ENCODE measurements at regions not wholly inside any gene's neighbourhood (a gene's known extent, or its start where the extent isn't known, plus 50 kb on each side); places are given as distances from the start of the nearest gene placed in this dataset.

DNA sequence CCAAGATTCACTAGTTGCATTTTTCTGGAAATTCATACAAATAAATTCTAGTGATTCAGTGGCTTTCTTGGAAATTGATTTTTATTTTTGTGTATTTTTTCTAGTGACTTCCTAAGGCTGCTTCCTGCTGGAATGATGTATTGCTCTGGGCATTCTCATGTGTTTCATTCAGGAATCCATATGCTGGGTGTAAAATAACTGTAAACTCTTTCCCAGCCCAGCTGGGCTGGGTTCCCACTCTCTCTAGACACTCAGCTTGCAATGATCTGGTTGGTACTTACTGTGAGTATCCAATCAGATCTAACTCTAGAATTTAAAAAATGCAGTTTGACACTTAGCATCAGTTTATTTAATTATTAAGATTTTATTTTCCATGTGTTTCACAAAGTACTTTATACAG, 882.2 kb downstream of the STIM2 start:
- ChIA-PET POLR2A (no interaction called here), CTCF (no interaction called here)
- no peak overlapping the region for H3K4me3 ChIP-seq (ENCODE audit: low read depth, low read length)
- TF ChIP-seq, protein P1, sequence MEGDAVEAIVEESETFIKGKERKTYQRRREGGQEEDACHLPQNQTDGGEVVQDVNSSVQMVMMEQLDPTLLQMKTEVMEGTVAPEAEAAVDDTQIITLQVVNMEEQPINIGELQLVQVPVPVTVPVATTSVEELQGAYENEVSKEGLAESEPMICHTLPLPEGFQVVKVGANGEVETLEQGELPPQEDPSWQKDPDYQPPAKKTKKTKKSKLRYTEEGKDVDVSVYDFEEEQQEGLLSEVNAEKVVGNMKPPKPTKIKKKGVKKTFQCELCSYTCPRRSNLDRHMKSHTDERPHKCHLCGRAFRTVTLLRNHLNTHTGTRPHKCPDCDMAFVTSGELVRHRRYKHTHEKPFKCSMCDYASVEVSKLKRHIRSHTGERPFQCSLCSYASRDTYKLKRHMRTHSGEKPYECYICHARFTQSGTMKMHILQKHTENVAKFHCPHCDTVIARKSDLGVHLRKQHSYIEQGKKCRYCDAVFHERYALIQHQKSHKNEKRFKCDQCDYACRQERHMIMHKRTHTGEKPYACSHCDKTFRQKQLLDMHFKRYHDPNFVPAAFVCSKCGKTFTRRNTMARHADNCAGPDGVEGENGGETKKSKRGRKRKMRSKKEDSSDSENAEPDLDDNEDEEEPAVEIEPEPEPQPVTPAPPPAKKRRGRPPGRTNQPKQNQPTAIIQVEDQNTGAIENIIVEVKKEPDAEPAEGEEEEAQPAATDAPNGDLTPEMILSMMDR (IDR thresholded peaks at IDR 0.05; ENCODE audit: insufficient read depth, low read length, missing control alignments): no peak
- DNase-seq (ENCODE audit: low read depth, low spot score): no peak

DNA sequence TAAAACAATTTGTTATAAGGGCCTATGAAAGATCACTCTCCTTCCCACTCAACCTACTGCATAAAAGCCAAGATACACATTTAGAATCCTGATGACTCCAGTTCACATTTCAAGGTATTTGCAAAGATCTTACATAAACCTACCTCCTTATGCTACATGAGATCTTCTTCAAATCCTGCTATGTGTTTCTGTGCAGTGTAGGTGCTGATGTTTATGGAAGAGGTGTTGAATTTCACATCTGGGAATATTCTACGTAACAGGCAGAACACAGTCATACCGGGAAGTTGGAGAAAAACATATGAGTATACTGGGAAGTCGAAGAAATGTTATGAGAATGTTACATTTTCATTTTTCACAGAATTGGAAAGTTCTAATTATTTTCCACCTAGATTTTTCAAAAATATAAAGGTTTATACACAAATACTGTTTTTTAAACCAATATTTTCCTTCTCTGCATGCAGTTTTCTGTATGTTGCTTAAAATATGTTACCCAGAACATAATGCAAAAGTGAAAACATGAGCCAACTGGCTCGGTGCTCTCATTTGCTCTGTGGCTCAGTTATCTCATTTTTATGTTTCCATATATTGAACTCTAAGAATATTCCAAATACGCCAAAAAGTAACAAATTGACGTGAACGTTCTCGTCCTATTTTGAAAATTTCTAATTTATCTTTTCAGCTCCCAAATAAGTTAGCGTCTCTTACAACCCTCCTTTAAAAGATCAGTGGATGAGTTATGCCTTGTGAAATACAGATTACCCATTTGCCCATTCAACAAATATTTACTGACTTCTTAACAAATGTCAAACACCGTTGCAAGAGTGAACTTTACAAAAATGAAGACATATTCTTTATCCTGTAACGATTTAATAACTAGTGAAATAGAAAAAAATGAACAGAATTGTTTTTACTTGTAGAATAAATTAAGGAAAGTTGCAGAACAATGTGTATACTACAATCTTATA, 899.3 kb downstream of the STIM2 start:
- ChIA-PET POLR2A (no interaction called here), CTCF (no interaction called here)
- H3K4me3 ChIP-seq (ENCODE audit: low read depth, low read length): no peak overlapping the region
- TF ChIP-seq, protein P1 (IDR thresholded peaks at IDR 0.05; ENCODE audit: insufficient read depth, low read length, missing control alignments): no peak
- no peak for DNase-seq (ENCODE audit: low read depth, low spot score)

DNA sequence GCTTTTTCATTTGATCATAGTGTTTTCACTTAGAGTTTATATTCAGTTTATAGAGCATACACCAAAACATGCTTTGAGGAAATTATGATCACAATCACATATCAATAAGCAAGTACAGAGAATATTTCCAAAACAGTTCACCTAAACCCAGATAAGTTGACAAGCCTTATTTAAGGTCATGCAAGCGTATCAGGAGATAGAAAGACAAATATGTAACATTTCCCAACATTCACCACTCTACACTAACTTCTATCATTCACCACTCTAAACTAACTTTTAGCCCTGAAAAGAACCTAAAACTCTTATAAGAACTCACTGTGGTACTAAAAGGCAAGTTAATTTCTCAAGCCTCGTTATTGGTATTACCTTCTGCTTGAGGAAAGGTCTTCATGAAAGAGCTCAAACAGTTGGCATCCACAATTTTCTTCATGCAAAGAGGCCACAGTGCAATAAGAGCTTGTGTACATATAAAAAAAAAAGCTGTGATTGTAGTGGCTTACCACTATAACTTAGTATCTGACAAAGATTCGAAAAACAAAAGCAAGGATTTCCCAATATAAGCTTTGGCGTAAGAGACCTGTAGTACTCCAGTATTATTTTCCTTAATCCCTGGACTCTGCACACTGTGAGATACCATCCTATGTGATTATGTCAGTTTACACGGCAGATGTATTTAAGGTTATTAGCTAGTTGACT, 903.3 kb downstream of the STIM2 start:
- no peak for DNase-seq (ENCODE audit: low read depth, low spot score)
- H3K4me3 ChIP-seq (ENCODE audit: low read depth, low read length): no peak overlapping the region
- ChIA-PET CTCF (interaction anchor here (0.7 kb wide), 1 partner anchor 338 kb away, joined by 3 read pairs; no protein-coding TSS in a partner anchor), POLR2A (no interaction called here)
- TF ChIP-seq, protein P1 (IDR thresholded peaks at IDR 0.05; ENCODE audit: insufficient read depth, low read length, missing control alignments): no peak

DNA sequence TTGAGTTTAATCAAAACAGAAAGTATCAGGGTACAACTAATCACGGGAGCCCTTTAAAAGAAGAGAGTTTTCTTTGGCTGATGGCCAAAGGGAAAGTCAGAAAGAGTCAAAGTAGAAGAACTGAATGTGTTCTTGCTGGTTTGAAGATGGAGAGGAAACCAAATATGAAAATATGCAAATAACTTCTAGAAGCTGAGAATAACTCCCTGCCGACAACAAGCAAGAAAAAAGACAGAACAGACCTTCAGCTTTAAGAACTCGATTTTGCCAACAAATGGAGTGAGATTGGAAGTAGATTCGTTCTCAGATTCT, 903.8 kb downstream of the STIM2 start:
- H3K4me3 ChIP-seq (ENCODE audit: low read depth, low read length): no peak overlapping the region
- CTCF ChIA-PET: interaction anchor here (0.7 kb wide), 1 partner anchor 339 kb away, joined by 3 read pairs; no protein-coding TSS in a partner anchor

DNA sequence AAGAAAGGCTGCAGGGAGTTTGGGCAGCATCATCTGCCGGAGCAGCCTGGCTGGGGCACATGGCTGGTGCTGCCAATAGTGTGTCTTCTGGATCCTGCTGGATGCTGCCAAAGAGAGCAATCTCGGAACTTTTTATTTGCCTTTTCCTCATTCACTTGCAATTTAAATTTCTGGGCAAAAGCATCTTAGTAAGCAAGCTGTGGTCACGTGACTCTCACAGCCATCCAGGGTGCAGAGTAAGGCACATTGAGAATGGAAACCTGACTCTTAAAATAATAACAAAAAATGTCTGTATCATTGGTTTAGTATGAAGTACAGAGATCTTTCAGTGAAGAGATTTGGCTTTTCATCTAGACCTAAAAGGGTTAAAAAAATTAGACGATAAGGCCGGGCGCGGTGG, 910.3 kb downstream of the STIM2 start:
- no peak overlapping the region for H3K4me3 ChIP-seq (ENCODE audit: low read depth, low read length)
- CTCF ChIA-PET: no interaction called here
- POLR2A ChIA-PET: no interaction called here
- TF ChIP-seq, protein P1 (IDR thresholded peaks at IDR 0.05; ENCODE audit: insufficient read depth, low read length, missing control alignments): no peak
- DNase-seq (ENCODE audit: low read depth, low spot score): no peak

More for the DNA sequence above, 903.8 kb downstream of the STIM2 start:
- POLR2A ChIA-PET: no interaction called here
- no peak for DNase-seq (ENCODE audit: low read depth, low spot score)
- TF ChIP-seq, protein P1 (IDR thresholded peaks at IDR 0.05; ENCODE audit: insufficient read depth, low read length, missing control alignments): no peak

DNA sequence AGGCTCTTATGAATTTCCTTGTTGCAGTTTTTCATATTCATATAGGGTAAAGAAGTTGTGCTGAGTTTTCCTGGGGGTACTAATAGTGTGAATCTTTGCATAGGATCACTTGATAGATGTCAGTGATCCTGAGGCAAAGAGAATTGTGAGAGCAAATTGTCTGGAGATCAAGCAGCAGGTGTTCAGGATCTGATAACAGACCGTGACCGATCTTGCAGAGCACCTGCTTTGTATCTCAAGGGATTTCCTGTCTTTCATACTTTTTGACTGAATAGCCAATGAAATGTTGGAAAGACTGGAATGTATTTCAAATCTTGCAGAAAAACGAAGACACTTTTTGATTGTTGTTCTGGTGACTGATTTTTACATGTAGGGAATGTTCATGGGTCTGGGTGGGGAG, 914.5 kb downstream of the STIM2 start:
- DNase-seq (ENCODE audit: low read depth, low spot score): no peak
- H3K4me3 ChIP-seq (ENCODE audit: low read depth, low read length): no peak overlapping the region
- TF ChIP-seq, protein P1 (IDR thresholded peaks at IDR 0.05; ENCODE audit: insufficient read depth, low read length, missing control alignments): no peak
- ChIA-PET POLR2A (no interaction called here), CTCF (no interaction called here)
